HG03064 (cell line): ENCODE measurements at regions not wholly inside any gene's neighbourhood (a gene's known extent, or its start where the extent isn't known, plus 50 kb on each side); places are given as distances from the start of the nearest gene placed in this dataset.

Experiments
- ATAC-seq: cut with Tn5 transposase; IDR thresholded peaks from one replicate; pipeline ENCODE4 v1.9.1; 2021; ENCODE audit warnings: low read depth; ENCODE audit not compliant: unreplicated experiment

GRCh38 chr13:40270726-40271125 is 395.7 kb downstream of the FOXO1 start:
- no peak for ATAC-seq

GRCh38 chr13:40271271-40271885 is 395.1 kb downstream of the FOXO1 start:
- ATAC-seq, result no peak

- no peak for ATAC-seq
Observed at GRCh38 chr13:40271931-40272775, 394.3 kb downstream of the FOXO1 start.

- no peak for ATAC-seq
Observed at GRCh38 chr13:40272776-40273139, 393.7 kb downstream of the FOXO1 start.

- ATAC-seq, result no peak
Observed at GRCh38 chr13:40273253-40274025, 393.0 kb downstream of the FOXO1 start.

GRCh38 chr13:40274103-40274502 is 392.3 kb downstream of the FOXO1 start:
- ATAC-seq, result no peak

- ATAC-seq, result no peak
Observed at GRCh38 chr13:40275155-40275554, 391.3 kb downstream of the FOXO1 start.

- no peak for ATAC-seq
Observed at GRCh38 chr13:40275636-40276035, 390.8 kb downstream of the FOXO1 start.

GRCh38 chr13:40283666-40284065 is 382.8 kb downstream of the FOXO1 start:
- ATAC-seq, result no peak

GRCh38 chr13:40285634-40286033 is 380.8 kb downstream of the FOXO1 start:
- no peak for ATAC-seq

- ATAC-seq, result no peak
Observed at GRCh38 chr13:40287428-40287827, 379.0 kb downstream of the FOXO1 start.

- ATAC-seq, result no peak
Observed at GRCh38 chr13:40288259-40288658, 378.2 kb downstream of the FOXO1 start.

GRCh38 chr13:40290758-40291157 is 375.7 kb downstream of the FOXO1 start:
- ATAC-seq, result no peak

GRCh38 chr13:40292108-40292507 is 374.3 kb downstream of the FOXO1 start:
- no peak for ATAC-seq

GRCh38 chr13:40292536-40292935 is 373.9 kb downstream of the FOXO1 start:
- ATAC-seq, result no peak

- no peak for ATAC-seq
Observed at GRCh38 chr13:40302351-40302750, 364.1 kb downstream of the FOXO1 start.

GRCh38 chr13:40304391-40304790 is 362.1 kb downstream of the FOXO1 start:
- no peak for ATAC-seq

- no peak for ATAC-seq
Observed at GRCh38 chr13:40306817-40307216, 359.6 kb downstream of the FOXO1 start.

GRCh38 chr13:40309881-40310280 is 356.6 kb downstream of the FOXO1 start:
- no peak for ATAC-seq

- ATAC-seq, result no peak
Observed at GRCh38 chr13:40311356-40312101, 354.9 kb downstream of the FOXO1 start.
